Middle frontal gyrus (tissue), 1 donor: ENCODE measurements at regions not wholly inside any gene's neighbourhood (a gene's known extent, or its start where the extent isn't known, plus 50 kb on each side); places are given as distances from the start of the nearest gene placed in this dataset.
"Not testable (repeated sequence)": the region's sequence is repeated elsewhere in the genome, so short reads cannot be mapped to it uniquely, and the experiment has no call there.

Experiments
- DNase-seq: peaks from one replicate; pipeline ENCODE4 v3.0.0-alpha.2; 2015; ENCODE audit warnings: low spot score; ENCODE audit errors: extremely low spot score

- DNase-seq, result not testable (repeated sequence)
These were observed 61.7 kb downstream of the RHOU start for GRCh38 chr1:228796945-228797344.

- no peak for DNase-seq
These were observed 62.8 kb downstream of the RHOU start for GRCh38 chr1:228798035-228798434.

GRCh38 chr1:228798548-228798947 is 63.3 kb downstream of the RHOU start:
- DNase-seq, result no peak

GRCh38 chr1:228799924-228800323 is 64.6 kb downstream of the RHOU start:
- DNase-seq, result no peak

- DNase-seq, result no peak
These were observed 65.8 kb downstream of the RHOU start for GRCh38 chr1:228801068-228801467.

- DNase-seq, result no peak
These were observed 67.3 kb downstream of the RHOU start for GRCh38 chr1:228802386-228803220.

- no peak for DNase-seq
These were observed 68.1 kb downstream of the RHOU start for GRCh38 chr1:228803421-228803820.

- no peak for DNase-seq
These were observed 68.9 kb downstream of the RHOU start for GRCh38 chr1:228804173-228804572.

- DNase-seq, result no peak
These were observed 69.5 kb downstream of the RHOU start for GRCh38 chr1:228804640-228805413.

GRCh38 chr1:228807904-228808605 is 72.8 kb downstream of the RHOU start:
- no peak for DNase-seq

GRCh38 chr1:228809621-228810394 is 74.5 kb downstream of the RHOU start:
- no peak for DNase-seq

- no peak for DNase-seq
These were observed 75.1 kb downstream of the RHOU start for GRCh38 chr1:228810395-228810758.

GRCh38 chr1:228810878-228811711 is 75.8 kb downstream of the RHOU start:
- no peak for DNase-seq

GRCh38 chr1:228811712-228812305 is 76.5 kb downstream of the RHOU start:
- no peak for DNase-seq

- no peak for DNase-seq
These were observed 77.7 kb downstream of the RHOU start for GRCh38 chr1:228812961-228813360.

- DNase-seq, result no peak
These were observed 78.9 kb downstream of the RHOU start for GRCh38 chr1:228814176-228814575.

- DNase-seq, result no peak
These were observed 83.0 kb downstream of the RHOU start for GRCh38 chr1:228818296-228818695.

- no peak for DNase-seq
These were observed 83.8 kb downstream of the RHOU start for GRCh38 chr1:228818928-228819630.

GRCh38 chr1:228821252-228821651 is 86.0 kb downstream of the RHOU start:
- DNase-seq, result no peak
